ENCODE measurements at regions not wholly inside any gene's neighbourhood (a gene's known extent, or its start where the extent isn't known, plus 50 kb on each side); places are given as distances from the start of the nearest gene placed in this dataset.
"Not testable (repeated sequence)": the region's sequence is repeated elsewhere in the genome, so short reads cannot be mapped to it uniquely, and the experiment has no call there.

GRCh38 chr16:31816141-31816540, 57.5 kb upstream of the ZNF267 start:
- not testable (repeated sequence) for TF ChIP-seq CTCF (IDR thresholded peaks at IDR 0.05; ENCODE audit: low read depth, low read length); EZH2phosphoT487 (IDR thresholded peaks at IDR 0.05; ENCODE audit: low read depth)

Measured in OCI-LY3 (cell line).